NCI-H1105 (cell line): ENCODE measurements at regions not wholly inside any gene's neighbourhood (a gene's known extent, or its start where the extent isn't known, plus 50 kb on each side); places are given as distances from the start of the nearest gene placed in this dataset.
A peak's percentile ranks its signal among the peaks of the same experiment; 100 is the strongest.
"Not testable (repeated sequence)": the region's sequence is repeated elsewhere in the genome, so short reads cannot be mapped to it uniquely, and the experiment has no call there.

Source experiments
- DNase-seq: peaks from one replicate; lab custom pipeline; 2025; lab: John Stamatoyannopoulos, UW

GRCh38 chr9:42434844-42435714 lies 251.6 kb downstream of the SPATA31A6 start:
- peak; percentile 4 for DNase-seq

DNA sequence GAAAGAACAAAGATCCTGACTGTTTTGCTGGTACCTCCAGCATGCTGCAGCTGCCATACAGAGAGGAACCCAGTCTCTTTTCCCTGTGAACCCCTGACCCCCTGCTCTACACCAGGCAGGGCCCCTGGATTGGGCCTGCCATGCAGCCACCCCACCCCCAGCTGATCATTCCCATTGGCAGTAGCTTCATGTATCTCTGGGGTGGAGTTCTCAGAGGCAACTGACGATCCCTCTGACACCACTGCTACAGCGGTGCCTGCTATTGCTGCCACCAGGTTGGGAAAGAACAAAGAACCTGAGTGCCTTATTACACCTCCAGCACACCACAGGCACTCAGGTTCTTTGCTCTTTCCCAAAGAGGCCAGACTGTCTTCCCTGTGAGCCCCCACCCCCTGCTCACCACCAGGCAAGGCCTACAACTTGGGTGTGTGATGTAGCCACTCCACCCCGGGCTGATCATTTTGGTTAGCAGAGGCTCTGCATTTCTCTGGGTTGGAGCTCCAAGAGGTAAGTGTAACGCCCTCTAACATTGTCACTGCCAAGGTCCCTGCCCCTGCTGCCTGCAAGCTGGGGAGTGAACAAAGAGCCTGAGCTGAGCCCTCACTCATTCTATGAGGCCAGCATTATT lies 252.4 kb downstream of the SPATA31A6 start:
- DNase-seq: not testable (repeated sequence)

DNA sequence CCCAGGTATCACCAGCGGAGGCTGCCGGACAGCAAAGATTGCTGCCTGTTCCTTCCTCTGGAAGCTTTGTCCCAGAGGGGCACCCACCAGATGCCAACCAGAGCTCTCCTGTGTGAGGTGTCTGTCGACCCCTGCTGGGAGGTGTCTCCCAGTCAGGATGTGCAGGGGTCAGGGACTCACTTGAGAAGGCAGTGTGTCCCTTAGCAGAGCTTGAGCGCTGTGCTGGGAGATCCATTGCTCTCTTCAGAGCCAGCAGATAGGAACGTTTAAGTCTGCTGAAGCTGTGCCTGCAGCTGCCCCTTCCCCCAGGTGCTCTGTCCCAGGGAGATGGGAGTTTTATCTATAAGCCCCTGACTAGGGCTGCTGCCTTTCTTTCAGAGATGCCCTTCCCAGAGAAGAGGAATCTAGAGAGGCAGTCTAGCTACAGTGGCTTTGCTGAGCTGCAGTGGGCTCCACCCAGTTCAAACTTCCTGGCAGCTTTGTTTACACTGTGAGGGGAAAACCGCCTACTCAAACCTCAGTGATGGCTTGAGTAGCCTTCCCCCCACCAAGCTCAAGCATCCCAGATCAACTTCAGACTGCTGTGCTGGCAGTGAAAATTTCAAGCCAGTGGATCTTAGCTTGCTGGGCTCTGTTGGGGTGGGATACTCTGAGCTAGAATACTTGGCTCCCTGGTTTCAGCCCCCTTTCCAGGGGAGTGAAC lies 253.7 kb downstream of the SPATA31A6 start:
- DNase-seq: not testable (repeated sequence)

DNA sequence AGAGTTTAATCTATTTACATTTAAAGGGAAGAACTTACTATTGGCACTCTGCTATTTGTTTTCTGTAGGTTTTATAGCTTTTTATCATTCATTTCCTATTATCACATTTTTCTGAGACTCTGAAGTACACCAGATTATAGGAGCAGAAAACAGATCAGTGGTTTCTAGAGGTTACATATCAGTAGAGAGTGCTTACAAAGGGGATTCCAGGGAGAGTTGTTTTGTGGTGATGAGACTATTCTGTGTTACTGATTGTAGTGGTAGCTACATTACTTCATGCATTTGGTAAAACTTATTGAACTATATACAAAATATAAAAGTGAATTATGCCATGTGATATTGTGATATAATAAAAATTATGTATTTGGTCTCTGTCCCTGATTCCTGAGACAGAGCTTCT lies 259.2 kb downstream of the SPATA31A6 start:
- not testable (repeated sequence) for DNase-seq

DNA sequence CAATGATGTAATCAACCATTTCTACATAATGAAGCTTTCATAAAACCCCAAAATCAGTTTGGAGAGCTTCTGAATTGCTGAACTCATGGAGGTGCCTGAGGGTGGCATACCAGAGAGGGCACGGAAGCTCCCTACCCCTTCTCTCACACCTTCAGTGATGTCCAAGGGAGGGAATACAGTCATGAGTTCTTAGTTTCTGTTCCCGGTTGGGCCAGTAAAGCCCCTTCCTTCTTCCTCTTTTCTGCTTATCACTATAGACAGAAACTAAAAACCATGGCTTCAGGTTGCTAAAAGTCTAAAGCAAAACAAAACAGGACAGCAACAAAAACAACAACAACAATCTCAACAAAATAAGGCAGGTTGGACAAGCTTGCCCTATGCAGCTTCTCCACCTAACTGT lies 260.0 kb downstream of the SPATA31A6 start:
- DNase-seq: not testable (repeated sequence)

DNA sequence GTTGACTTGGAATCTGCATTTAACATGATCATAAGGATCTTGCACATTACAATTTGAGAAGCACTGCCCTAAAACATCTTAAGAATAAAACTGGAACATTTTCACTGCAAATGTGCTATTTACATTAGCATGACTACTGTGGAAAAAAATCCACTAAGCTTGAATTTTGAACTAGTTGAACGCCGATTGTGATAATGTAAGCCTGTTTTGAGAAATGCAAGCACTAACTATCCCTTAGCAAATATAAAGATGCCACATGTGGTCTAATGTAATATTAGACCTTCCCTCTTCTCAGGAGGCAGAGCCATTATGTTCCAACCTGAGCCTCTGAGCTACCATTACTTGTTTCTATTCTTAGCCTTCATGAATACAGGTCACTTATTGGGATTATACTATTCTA lies 278.0 kb downstream of the SPATA31A6 start:
- not testable (repeated sequence) for DNase-seq

GRCh38 chr9:42461863-42462262 lies 278.4 kb downstream of the SPATA31A6 start:
- DNase-seq: not testable (repeated sequence)

DNA sequence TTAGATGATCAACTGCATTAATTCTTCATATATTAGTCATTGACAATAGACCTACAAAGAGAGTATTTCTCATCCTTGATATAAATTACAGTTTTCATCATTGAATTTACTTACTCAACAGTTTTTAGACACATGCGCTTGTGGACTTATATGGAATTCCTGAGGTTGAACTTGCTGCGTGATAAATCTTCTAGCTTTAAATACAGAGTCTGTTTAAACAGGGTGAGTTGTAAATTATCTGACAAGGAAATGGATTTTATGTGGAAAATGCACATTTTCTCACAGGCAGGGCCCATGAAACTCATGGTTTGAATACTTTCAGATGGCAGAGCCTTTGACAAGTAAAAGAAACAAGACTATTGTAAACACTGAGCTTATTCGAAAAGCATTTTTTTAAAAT lies 280.5 kb downstream of the SPATA31A6 start:
- not testable (repeated sequence) for DNase-seq

- DNase-seq: not testable (repeated sequence)
Measured at GRCh38 chr9:42470577-42470976, 287.1 kb downstream of the SPATA31A6 start.

- DNase-seq: not testable (repeated sequence)
Measured at GRCh38 chr9:42490989-42491388, 307.5 kb downstream of the SPATA31A6 start.

GRCh38 chr9:42502620-42503264 lies 319.3 kb downstream of the SPATA31A6 start:
- peak; percentile 8 for DNase-seq

DNA sequence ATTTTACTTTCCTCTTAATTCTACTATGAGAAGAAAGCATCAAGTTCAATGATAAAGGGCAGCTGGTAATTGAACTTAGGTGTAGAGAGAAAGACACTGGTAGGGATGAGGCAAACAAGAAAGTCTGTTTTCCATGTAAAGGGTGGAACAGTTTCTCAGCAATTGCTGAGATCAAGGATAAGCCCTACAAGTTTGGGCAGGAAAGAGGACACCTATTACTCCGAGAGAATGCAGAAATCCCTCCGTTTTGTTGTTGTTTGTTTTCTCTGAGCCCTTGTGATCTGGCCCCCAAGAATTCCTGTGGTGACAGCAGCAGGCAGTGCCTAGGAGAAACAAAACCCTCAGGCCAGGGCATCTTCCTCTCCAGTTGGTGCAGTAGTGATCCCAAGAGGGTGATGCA lies 324.7 kb downstream of the SPATA31A6 start:
- DNase-seq: not testable (repeated sequence)

DNA sequence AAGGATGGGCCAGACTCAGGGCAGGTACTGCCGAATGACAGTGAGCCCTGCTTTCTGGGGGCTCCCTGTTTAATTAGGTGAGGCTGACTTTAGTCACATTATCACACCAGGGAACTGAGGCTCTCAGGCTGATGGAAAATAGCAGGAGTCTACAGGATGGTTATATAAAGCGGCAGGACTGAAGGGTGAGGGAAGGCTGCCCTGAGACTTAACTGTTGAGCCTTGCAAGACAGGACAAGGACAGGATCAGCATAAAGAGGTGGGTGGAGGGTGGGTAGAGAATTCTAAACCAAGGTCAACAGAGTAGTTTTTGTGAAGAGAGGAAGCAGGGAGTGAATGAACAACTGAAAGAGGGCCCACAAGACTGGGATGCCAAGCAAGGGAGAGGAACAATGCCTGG lies 330.1 kb downstream of the SPATA31A6 start:
- not testable (repeated sequence) for DNase-seq

DNA sequence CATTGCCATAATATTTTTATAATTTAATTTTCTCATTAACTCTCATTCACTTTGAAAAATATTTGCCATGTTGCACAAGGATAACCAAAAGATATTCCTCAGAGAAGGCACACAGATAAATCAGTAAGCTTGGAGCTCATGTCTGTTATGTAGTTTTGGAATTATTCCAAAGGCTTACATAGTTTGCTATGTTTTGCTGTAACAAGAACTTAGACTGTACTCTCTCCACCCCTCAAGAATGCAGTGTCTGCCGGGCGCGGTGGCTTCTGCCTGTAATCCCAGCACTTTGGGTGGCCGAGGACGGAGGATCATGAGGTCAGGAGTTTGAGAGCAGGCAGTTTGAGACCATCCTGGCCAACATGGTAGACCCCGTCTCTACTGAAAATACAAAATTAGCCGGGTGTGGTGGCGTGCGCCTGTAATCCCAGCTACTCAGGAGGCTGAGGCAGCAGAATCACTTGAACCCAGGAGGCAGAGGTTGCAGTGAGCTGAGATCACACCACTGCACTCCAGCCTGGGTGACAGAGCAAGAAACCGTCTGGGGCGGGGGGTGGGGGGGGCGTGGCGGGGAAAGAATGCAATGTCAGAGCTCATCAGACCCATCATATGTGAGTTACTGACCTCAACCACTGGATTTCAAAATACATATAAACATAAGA lies 351.0 kb downstream of the SPATA31A6 start:
- DNase-seq: not testable (repeated sequence)

GRCh38 chr9:42534984-42535325 lies 351.5 kb downstream of the SPATA31A6 start:
- DNase-seq: not testable (repeated sequence)

- not testable (repeated sequence) for DNase-seq
Measured at GRCh38 chr9:42550789-42551357, 367.4 kb downstream of the SPATA31A6 start.

GRCh38 chr9:42568530-42568929 lies 385.1 kb downstream of the SPATA31A6 start:
- not testable (repeated sequence) for DNase-seq

- not testable (repeated sequence) for DNase-seq
Measured at GRCh38 chr9:42568942-42569556, 385.6 kb downstream of the SPATA31A6 start.

GRCh38 chr9:42577851-42578250 lies 394.4 kb downstream of the SPATA31A6 start:
- DNase-seq: not testable (repeated sequence)
